Loucy (cell line): ENCODE measurements at regions not wholly inside any gene's neighbourhood (a gene's known extent, or its start where the extent isn't known, plus 50 kb on each side); places are given as distances from the start of the nearest gene placed in this dataset.

Source experiments
- H2AFZ ChIP-seq: fragments of 200-600 bp; sonication (generic); 2 replicates; pipeline ENCODE4 v1.6.0; 2016; ENCODE audit warnings: antibody characterized with exemption, mild to moderate bottlenecking, low read length, moderate library complexity
- H3F3A ChIP-seq: fragments of 200-600 bp; 2 replicates; pipeline ENCODE4 v1.6.0; 2016; ENCODE audit warnings: antibody characterized with exemption, low read depth, mild to moderate bottlenecking
- H3K27me3 ChIP-seq: fragments of 200-600 bp; sonication (generic); 2 replicates; pipeline ENCODE4 v1.6.1; 2014; ENCODE audit warnings: low read length, mild to moderate bottlenecking; ENCODE audit not compliant: insufficient read depth, poor library complexity, severe bottlenecking
- H3K36me3 ChIP-seq: fragments of 200-600 bp; sonication (generic); 2 replicates; pipeline ENCODE4 v1.6.1; 2016; ENCODE audit warnings: low read length; ENCODE audit not compliant: insufficient read depth
- H3K4me1 ChIP-seq: fragments of 200-600 bp; sonication (generic); 2 replicates; pipeline ENCODE4 v1.5.1; 2014; ENCODE audit warnings: low read length, mild to moderate bottlenecking; ENCODE audit not compliant: insufficient read depth, poor library complexity, severe bottlenecking
- H3K4me2 ChIP-seq: fragments of 200-600 bp; sonication (generic); 2 replicates; pipeline ENCODE4 v1.6.0; 2014; ENCODE audit warnings: antibody characterized with exemption, low read length, low read depth, mild to moderate bottlenecking; ENCODE audit not compliant: poor library complexity, severe bottlenecking
- H3K4me3 ChIP-seq: fragments of 200-600 bp; sonication (generic); 2 replicates; pipeline ENCODE4 v1.5.1; 2014; ENCODE audit warnings: low read length, mild to moderate bottlenecking, mixed read lengths; ENCODE audit not compliant: poor library complexity, severe bottlenecking
- H3K79me2 ChIP-seq: fragments of 200-600 bp; sonication (generic); 2 replicates; pipeline ENCODE4 v1.6.1; 2014; ENCODE audit warnings: low read length; ENCODE audit not compliant: insufficient read depth
- H3K9ac ChIP-seq: fragments of 200-600 bp; sonication (generic); 2 replicates; pipeline ENCODE4 v1.6.0; 2014; ENCODE audit warnings: mild to moderate bottlenecking, low read depth, low read length, moderate library complexity; ENCODE audit not compliant: poor library complexity, severe bottlenecking
- H3K9me2 ChIP-seq: fragments of 200-600 bp; sonication (generic); replicated peaks from 2 replicates; pipeline ENCODE4 v1.6.1; 2016; ENCODE audit warnings: low read depth, low read length, mixed read lengths
- H3K9me3 ChIP-seq: fragments of 200-600 bp; sonication (generic); 2 replicates; pipeline ENCODE4 v1.6.1; 2014; ENCODE audit warnings: mild to moderate bottlenecking, antibody characterized with exemption, low read length, low read depth; ENCODE audit not compliant: insufficient read depth
- H4K20me1 ChIP-seq: fragments of 200-600 bp; sonication (generic); 2 replicates; pipeline ENCODE4 v1.6.0; 2014; ENCODE audit warnings: antibody characterized with exemption, low read length, mild to moderate bottlenecking; ENCODE audit not compliant: insufficient read depth, poor library complexity, severe bottlenecking
- EZH2phosphoT487 ChIP-seq: fragments of 200-600 bp; IDR thresholded peaks from 2 replicates; pipeline ENCODE4 v1.6.1; 2018; ENCODE audit warnings: antibody characterized with exemption, mild to moderate bottlenecking, moderate library complexity, borderline replicate concordance
- TF ChIP-seq, protein P1 (sequence below): fragments of 200-600 bp; sonication (generic); conservative IDR thresholded peaks from 2 replicates; pipeline ENCODE4 v1.5.1; 2014; ENCODE audit warnings: mild to moderate bottlenecking, antibody characterized with exemption, low read length

DNA sequence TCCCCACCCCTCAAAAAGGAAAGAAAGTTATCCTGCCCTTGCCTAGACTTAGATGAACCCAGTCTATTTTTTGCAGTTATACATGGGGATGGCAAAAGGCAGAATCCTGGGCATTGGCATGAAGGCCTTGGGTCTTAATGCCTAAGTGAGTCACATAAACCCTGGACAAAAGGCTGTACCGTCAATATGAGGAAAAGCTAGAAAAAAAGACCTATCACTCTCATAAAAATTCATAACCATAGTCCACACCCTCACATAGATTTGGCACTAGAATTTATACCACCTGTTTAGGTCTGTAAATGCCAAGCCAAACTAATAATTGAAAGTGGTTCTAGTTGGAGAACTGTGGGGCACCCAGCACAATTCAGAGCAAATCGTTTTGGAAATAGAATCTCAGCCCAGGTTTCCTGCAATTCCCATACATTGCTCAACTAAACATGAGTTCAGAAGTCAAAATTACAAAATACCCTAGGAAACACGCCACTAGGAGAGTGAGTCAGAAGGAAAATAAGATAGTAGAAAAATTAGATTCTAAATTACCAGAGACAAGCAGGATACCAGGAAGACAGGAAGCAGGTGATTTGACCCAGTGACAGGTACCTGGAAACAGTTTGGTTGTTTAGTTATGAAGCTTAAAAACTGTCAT, 70.4 kb upstream of the FUCA2 start:
- H2AFZ ChIP-seq = no peak overlapping the region
- H3K9me2 ChIP-seq = no peaks in the 10 kb centered on the region
- H3F3A ChIP-seq = no peaks in the 10 kb centered on the region
- no peaks in the 10 kb centered on the region for H3K36me3 ChIP-seq
- H3K79me2 ChIP-seq = no peaks in the 10 kb centered on the region
- H3K27me3 ChIP-seq = no peaks in the 10 kb centered on the region
- no peak overlapping the region for H3K9ac ChIP-seq
- no peak for TF ChIP-seq EZH2phosphoT487
- TF ChIP-seq, protein P1, sequence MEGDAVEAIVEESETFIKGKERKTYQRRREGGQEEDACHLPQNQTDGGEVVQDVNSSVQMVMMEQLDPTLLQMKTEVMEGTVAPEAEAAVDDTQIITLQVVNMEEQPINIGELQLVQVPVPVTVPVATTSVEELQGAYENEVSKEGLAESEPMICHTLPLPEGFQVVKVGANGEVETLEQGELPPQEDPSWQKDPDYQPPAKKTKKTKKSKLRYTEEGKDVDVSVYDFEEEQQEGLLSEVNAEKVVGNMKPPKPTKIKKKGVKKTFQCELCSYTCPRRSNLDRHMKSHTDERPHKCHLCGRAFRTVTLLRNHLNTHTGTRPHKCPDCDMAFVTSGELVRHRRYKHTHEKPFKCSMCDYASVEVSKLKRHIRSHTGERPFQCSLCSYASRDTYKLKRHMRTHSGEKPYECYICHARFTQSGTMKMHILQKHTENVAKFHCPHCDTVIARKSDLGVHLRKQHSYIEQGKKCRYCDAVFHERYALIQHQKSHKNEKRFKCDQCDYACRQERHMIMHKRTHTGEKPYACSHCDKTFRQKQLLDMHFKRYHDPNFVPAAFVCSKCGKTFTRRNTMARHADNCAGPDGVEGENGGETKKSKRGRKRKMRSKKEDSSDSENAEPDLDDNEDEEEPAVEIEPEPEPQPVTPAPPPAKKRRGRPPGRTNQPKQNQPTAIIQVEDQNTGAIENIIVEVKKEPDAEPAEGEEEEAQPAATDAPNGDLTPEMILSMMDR = no peak
- H4K20me1 ChIP-seq = no peaks in the 10 kb centered on the region
- H3K4me2 ChIP-seq = no peak overlapping the region
- H3K9me3 ChIP-seq = no peaks in the 10 kb centered on the region
- H3K4me1 ChIP-seq = no peaks in the 10 kb centered on the region
- no peak overlapping the region for H3K4me3 ChIP-seq

DNA sequence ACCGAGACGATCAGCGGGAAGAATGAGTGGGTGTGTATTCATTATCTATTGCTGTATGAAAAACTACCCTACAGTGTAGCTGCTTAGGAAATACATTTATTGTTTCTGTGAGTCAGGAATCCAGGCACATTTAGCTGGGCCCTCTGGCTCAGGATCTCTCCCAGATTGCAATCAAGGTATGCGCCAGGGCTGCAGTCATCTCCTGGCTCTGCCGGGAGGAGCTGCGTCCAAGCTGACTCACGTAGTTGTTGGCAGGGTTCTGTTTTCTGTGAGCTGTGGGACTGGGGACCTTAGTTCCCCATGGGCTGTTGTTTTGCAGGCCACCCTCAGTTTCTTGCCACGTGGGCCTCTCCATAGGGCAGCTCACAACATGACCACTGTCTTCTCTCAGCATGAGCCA, 68.2 kb upstream of the FUCA2 start:
- Histone ChIP-seq H3K4me3 (no peak overlapping the region), H3K79me2 (no peaks in the 10 kb centered on the region), H3K36me3 (no peaks in the 10 kb centered on the region), H3K9me2 (no peaks in the 10 kb centered on the region), H3K27me3 (no peaks in the 10 kb centered on the region), H4K20me1 (no peaks in the 10 kb centered on the region), H3K9ac (no peak overlapping the region), H2AFZ (no peak overlapping the region), H3F3A (no peaks in the 10 kb centered on the region), H3K4me1 (no peaks in the 10 kb centered on the region), H3K4me2 (no peak overlapping the region), H3K9me3 (no peaks in the 10 kb centered on the region)
- no peak for TF ChIP-seq EZH2phosphoT487
- TF ChIP-seq, protein P1 = no peak

DNA sequence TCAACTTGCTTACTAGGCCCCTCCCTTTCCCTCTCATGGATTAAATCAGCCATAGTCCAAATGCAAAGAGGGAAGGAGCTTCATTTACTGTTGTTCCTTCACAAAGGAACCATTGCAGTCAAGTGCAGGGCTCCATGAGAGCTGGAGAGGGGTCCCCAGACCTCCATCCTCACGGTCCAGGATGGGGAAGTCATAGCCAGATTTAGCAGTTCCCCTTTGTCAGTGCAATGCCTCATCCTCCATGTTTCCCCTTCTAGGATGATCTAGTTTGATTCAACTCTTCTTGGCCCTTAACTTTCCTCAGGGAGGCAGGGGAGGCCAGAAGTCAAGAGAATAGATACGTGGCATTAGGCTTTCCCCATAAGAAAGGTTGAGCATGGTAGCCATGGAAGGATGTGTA, 66.5 kb upstream of the FUCA2 start:
- H3K9ac ChIP-seq = no peak overlapping the region
- no peaks in the 10 kb centered on the region for H3F3A ChIP-seq
- H3K4me2 ChIP-seq = no peak overlapping the region
- TF ChIP-seq, protein P1 = no peak
- TF ChIP-seq EZH2phosphoT487 = no peak
- no peaks in the 10 kb centered on the region for H3K27me3 ChIP-seq
- H3K36me3 ChIP-seq = no peaks in the 10 kb centered on the region
- no peak overlapping the region for H3K4me3 ChIP-seq
- no peaks in the 10 kb centered on the region for H4K20me1 ChIP-seq
- no peaks in the 10 kb centered on the region for H3K9me2 ChIP-seq
- no peaks in the 10 kb centered on the region for H3K9me3 ChIP-seq
- H3K79me2 ChIP-seq = no peaks in the 10 kb centered on the region
- H2AFZ ChIP-seq = no peak overlapping the region
- no peaks in the 10 kb centered on the region for H3K4me1 ChIP-seq
